ENCODE measurements at regions not wholly inside any gene's neighbourhood (a gene's known extent, or its start where the extent isn't known, plus 50 kb on each side); places are given as distances from the start of the nearest gene placed in this dataset.

DNA sequence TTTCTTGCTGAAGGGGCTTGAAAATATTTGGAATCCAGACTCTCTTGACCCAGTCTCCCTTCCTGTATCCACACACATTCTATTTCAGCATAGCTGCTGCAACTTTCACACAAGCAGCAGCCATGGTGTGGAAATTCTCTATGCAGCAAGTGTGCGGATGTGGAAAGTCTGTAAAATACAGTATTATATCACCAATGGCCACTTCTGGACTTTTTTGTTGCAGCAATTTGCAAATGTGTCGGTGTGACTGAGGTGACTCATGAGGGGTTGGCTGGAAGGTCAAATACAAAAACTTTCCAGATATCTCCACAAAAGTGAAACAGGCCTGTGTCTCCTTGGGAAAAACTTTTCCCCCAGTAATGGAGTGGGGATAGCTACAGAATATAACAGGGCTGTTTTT, 299.3 kb upstream of the GYPC start:
- Histone ChIP-seq H3K9ac (ENCODE audit: low read length) (no peak overlapping the region), H3F3A (ENCODE audit: insufficient read depth, low read length) (no peaks in the 10 kb centered on the region), H3K4me3 (ENCODE audit: low read depth, low read length, poor library complexity, severe bottlenecking) (no peak overlapping the region), H3K4me2 (ENCODE audit: low read length) (no peak overlapping the region), H3K79me2 (ENCODE audit: insufficient read depth, low read length) (no peaks in the 10 kb centered on the region), H2AFZ (ENCODE audit: low read length) (no peak overlapping the region), H3K9me3 (ENCODE audit: low read length) (no peaks in the 10 kb centered on the region), H3K4me1 (ENCODE audit: insufficient read depth, low read length, severe bottlenecking) (no peaks in the 10 kb centered on the region), H3K36me3 (ENCODE audit: insufficient read depth, low read length) (no peaks in the 10 kb centered on the region), H4K20me1 (ENCODE audit: insufficient read depth, low read length) (no peaks in the 10 kb centered on the region), H3K27me3 (ENCODE audit: insufficient read depth, low read length) (no peaks in the 10 kb centered on the region), H3K9me2 (ENCODE audit: low read depth, low read length) (no peaks in the 10 kb centered on the region), H3K27ac (ENCODE audit: low read depth, low read length, poor library complexity, severe bottlenecking) (no peak overlapping the region)
- TF ChIP-seq, protein P1, sequence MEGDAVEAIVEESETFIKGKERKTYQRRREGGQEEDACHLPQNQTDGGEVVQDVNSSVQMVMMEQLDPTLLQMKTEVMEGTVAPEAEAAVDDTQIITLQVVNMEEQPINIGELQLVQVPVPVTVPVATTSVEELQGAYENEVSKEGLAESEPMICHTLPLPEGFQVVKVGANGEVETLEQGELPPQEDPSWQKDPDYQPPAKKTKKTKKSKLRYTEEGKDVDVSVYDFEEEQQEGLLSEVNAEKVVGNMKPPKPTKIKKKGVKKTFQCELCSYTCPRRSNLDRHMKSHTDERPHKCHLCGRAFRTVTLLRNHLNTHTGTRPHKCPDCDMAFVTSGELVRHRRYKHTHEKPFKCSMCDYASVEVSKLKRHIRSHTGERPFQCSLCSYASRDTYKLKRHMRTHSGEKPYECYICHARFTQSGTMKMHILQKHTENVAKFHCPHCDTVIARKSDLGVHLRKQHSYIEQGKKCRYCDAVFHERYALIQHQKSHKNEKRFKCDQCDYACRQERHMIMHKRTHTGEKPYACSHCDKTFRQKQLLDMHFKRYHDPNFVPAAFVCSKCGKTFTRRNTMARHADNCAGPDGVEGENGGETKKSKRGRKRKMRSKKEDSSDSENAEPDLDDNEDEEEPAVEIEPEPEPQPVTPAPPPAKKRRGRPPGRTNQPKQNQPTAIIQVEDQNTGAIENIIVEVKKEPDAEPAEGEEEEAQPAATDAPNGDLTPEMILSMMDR (IDR thresholded peaks at IDR 0.05; ENCODE audit: low read length) = no peak
- no peak for TF ChIP-seq EZH2 (IDR thresholded peaks at IDR 0.05; ENCODE audit: borderline replicate concordance, low read length)

DNA sequence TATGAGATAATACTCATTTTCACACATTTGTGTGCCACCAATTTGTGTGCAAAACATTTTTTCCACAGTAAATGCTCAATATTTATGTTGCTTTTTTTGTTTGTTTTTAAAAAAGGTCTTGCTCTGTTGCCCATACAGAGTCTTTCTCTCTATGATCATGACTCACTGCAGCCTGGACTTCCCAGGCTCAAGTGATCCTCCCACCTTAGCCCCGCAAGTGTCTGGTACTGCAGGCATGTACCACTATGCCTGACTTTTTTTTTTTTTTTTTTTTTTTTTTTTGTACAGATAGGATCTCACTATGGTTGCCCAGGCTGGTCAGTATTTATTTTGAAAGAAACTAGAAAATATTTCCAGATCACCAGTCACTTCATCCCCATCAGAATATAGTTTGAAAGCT, 297.8 kb upstream of the GYPC start:
- H3K4me1 ChIP-seq (ENCODE audit: insufficient read depth, low read length, severe bottlenecking) = no peaks in the 10 kb centered on the region
- no peak for TF ChIP-seq EZH2 (IDR thresholded peaks at IDR 0.05; ENCODE audit: borderline replicate concordance, low read length)
- TF ChIP-seq, protein P1 (IDR thresholded peaks at IDR 0.05; ENCODE audit: low read length) = no peak
- no peaks in the 10 kb centered on the region for H3K36me3 ChIP-seq (ENCODE audit: insufficient read depth, low read length)
- no peaks in the 10 kb centered on the region for H3K9me2 ChIP-seq (ENCODE audit: low read depth, low read length)
- H3K4me3 ChIP-seq (ENCODE audit: low read depth, low read length, poor library complexity, severe bottlenecking) = no peak overlapping the region
- H3K9me3 ChIP-seq (ENCODE audit: low read length) = no peaks in the 10 kb centered on the region
- no peak overlapping the region for H3K27ac ChIP-seq (ENCODE audit: low read depth, low read length, poor library complexity, severe bottlenecking)
- no peaks in the 10 kb centered on the region for H4K20me1 ChIP-seq (ENCODE audit: insufficient read depth, low read length)
- no peaks in the 10 kb centered on the region for H3F3A ChIP-seq (ENCODE audit: insufficient read depth, low read length)
- H3K9ac ChIP-seq (ENCODE audit: low read length) = no peak overlapping the region
- no peak overlapping the region for H3K4me2 ChIP-seq (ENCODE audit: low read length)
- H3K79me2 ChIP-seq (ENCODE audit: insufficient read depth, low read length) = no peaks in the 10 kb centered on the region
- no peaks in the 10 kb centered on the region for H3K27me3 ChIP-seq (ENCODE audit: insufficient read depth, low read length)
- H2AFZ ChIP-seq (ENCODE audit: low read length) = no peak overlapping the region

DNA sequence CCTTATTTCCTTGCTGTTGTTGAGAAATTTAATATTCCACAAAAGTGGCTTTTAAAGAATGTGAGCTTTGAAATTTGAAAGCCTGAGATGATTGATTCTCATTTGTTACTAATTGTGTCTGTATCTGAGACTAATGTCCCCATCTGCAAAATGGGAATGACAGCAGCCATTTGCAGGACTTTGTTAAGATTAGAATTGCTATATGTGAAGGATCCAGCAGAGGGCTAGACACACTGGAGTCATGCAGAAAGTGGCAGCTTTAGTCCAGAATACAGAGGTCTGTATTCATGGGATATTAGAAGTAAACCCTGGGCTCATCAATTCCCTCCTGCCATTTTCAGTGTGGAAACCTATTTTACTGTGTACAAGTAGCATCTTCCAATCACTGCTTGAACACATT, 296.5 kb upstream of the GYPC start:
- no peak overlapping the region for H3K27ac ChIP-seq (ENCODE audit: low read depth, low read length, poor library complexity, severe bottlenecking)
- H3K79me2 ChIP-seq (ENCODE audit: insufficient read depth, low read length) = no peaks in the 10 kb centered on the region
- no peaks in the 10 kb centered on the region for H3F3A ChIP-seq (ENCODE audit: insufficient read depth, low read length)
- H3K4me1 ChIP-seq (ENCODE audit: insufficient read depth, low read length, severe bottlenecking) = no peaks in the 10 kb centered on the region
- no peak for TF ChIP-seq EZH2 (IDR thresholded peaks at IDR 0.05; ENCODE audit: borderline replicate concordance, low read length)
- TF ChIP-seq, protein P1 (IDR thresholded peaks at IDR 0.05; ENCODE audit: low read length) = peak; percentile 24; the same call in 1 of the 2 replicates
- no peaks in the 10 kb centered on the region for H3K9me2 ChIP-seq (ENCODE audit: low read depth, low read length)
- H3K9ac ChIP-seq (ENCODE audit: low read length) = no peak overlapping the region
- no peak overlapping the region for H3K4me3 ChIP-seq (ENCODE audit: low read depth, low read length, poor library complexity, severe bottlenecking)
- H4K20me1 ChIP-seq (ENCODE audit: insufficient read depth, low read length) = no peaks in the 10 kb centered on the region
- no peaks in the 10 kb centered on the region for H3K27me3 ChIP-seq (ENCODE audit: insufficient read depth, low read length)
- H2AFZ ChIP-seq (ENCODE audit: low read length) = no peak overlapping the region
- H3K4me2 ChIP-seq (ENCODE audit: low read length) = no peak overlapping the region
- no peaks in the 10 kb centered on the region for H3K9me3 ChIP-seq (ENCODE audit: low read length)
- no peaks in the 10 kb centered on the region for H3K36me3 ChIP-seq (ENCODE audit: insufficient read depth, low read length)
